ENCODE measurements at regions not wholly inside any gene's neighbourhood (a gene's known extent, or its start where the extent isn't known, plus 50 kb on each side); places are given as distances from the start of the nearest gene placed in this dataset.

DNA sequence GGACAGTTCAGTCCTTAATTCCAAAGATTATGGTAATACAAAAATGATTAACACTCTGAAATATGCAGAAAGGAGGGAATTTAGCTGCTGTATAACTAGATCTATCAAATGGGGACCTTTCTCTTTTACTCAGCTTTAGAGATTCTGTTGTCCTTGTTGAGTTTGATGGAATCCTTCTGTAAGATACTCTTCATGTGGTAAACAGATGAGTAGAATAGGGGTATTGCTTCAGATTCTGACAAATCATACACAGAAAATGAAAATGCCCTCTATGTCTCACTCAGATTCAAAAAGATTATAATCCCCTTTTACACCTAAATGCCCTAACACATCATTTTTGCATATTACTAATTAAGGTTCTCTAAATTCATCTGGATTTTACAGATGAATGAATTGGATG, 50.7 kb downstream of the ARHGAP35 start:
- DNase-seq (ENCODE audit: insufficient read length, low spot score) (no peak), FAIRE-seq (no peak)
- TF ChIP-seq POLR2A (IDR thresholded peaks at IDR 0.05; ENCODE audit: low read depth, low read length) = no peak

DNA sequence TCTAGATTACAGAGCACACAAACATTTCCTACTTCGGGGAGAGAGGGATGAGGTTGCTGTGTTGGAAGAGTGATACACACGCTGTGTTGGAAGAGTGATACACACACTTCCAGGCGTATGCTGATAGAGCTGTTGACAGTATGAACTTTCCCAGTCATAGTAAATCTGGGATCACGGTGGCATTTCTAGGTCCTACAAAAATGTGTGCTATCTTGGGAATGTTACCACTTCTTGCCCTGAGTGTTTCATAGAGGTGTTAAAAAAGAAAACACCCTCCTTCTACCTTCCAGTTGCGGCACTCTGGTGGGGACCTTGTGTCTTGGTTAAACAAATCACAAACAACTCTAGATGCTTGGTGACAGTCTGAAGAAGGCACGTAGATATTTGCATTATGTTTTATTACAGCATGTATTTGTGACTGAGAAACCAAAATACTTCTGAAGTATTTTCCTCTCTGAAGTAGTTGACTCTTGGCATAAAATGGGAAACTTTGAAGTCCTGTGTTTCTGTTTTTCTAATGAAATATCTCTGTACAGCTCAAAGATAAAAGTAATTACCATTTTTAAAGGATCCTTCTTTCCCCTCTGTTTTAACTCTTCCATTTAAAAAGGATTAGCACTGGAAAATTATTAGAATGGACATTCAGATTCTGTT, 52.5 kb downstream of the ARHGAP35 start:
- FAIRE-seq (peak; percentile 53), DNase-seq (ENCODE audit: insufficient read length, low spot score) (no peak)
- no peak for TF ChIP-seq POLR2A (IDR thresholded peaks at IDR 0.05; ENCODE audit: low read depth, low read length)

DNA sequence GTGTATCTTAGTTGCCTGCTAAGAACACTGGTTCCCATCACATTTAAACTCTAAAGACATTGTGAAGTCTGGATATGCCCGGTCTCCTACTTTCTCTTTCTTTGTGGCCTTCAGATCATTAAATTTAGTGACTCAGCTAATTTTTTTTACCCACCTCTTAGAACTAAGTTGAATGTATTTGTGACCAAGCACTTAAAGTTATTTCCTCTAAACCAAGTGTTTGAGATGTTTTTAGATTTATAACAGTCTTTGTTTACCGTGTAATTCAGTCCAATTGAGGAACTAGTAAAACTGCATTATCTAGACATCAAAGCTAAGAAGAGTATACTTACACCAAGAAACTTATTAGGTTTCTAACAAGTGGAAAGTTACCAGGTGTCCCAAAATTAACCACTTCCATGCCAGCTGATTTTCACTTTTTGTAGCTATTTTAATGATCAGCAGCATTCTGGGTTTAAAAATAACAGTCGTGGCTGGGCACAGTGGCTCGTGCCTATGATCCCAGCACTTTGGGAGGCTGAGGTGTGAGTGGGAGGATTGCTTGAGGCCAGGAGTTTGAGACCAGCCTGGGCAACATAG, 53.1 kb downstream of the ARHGAP35 start:
- peak; percentile 72 for FAIRE-seq
- DNase-seq (ENCODE audit: insufficient read length, low spot score) = no peak
- no peak for TF ChIP-seq POLR2A (IDR thresholded peaks at IDR 0.05; ENCODE audit: low read depth, low read length)

DNA sequence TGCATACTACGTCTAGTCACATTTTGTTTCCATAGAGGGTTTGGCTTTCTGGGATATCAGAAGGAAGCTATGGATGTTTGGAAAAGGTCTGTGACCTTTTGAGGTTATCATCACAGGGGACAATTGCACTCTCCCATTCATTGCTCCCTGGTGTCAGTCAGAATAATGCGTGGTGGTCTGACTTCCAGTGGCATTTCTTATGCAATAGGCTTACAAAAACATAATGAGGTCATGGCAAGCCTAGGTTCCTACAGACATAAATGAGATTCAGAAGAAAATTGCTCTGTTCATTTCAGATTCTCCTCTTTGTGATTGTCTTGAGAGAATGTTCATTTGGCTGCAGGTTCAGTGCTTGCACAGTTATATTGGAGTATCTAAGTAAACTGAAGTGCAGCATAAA, 54.6 kb downstream of the ARHGAP35 start:
- no peak for TF ChIP-seq POLR2A (IDR thresholded peaks at IDR 0.05; ENCODE audit: low read depth, low read length)
- DNase-seq (ENCODE audit: insufficient read length, low spot score) (no peak), FAIRE-seq (no peak)

DNA sequence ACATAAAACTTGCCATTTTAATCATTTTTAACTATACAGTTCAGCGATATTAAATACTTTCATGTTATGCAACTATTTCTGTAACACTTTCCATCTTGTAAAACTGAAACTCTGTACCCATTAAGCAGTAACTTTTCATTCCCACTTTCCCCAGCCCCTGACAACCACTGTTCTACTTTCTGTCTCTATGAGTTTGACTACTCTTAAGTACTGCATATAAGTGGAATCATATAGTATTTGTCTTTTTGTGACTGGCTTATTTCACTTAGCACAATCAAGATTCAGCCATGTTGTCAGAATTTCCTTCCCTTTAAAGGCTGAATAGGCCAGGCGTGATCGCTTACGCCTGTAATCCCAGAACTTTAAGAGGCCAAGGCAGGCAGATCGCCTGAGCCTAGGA, 56.2 kb downstream of the ARHGAP35 start:
- DNase-seq (ENCODE audit: insufficient read length, low spot score) = no peak
- TF ChIP-seq POLR2A (IDR thresholded peaks at IDR 0.05; ENCODE audit: low read depth, low read length) = no peak
- no peak for FAIRE-seq

GRCh38 chr19:46919324-46919723, 58.5 kb downstream of the ARHGAP35 start:
- TF ChIP-seq POLR2A (IDR thresholded peaks at IDR 0.05; ENCODE audit: low read depth, low read length) = no peak
- DNase-seq (ENCODE audit: insufficient read length, low spot score) (no peak), FAIRE-seq (peak; percentile 69)

DNA sequence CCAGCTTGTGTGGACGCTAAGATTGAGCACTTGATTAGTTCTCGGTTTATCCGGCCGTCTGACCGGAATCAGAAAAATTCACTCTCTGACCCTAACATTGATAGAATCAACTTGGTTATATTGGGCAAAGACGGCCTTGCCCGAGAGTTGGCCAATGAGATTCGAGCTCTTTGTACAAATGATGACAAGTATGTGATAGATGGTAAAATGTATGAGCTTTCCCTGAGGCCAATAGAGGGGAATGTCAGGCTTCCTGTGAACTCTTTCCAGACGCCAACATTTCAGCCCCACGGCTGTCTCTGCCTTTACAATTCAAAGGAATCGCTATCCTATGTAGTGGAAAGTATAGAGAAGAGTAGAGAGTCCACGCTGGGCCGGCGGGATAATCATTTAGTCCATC, 59.6 kb downstream of the ARHGAP35 start:
- no peak for TF ChIP-seq POLR2A (IDR thresholded peaks at IDR 0.05; ENCODE audit: low read depth, low read length)
- FAIRE-seq = no peak
- DNase-seq (ENCODE audit: insufficient read length, low spot score) = no peak

DNA sequence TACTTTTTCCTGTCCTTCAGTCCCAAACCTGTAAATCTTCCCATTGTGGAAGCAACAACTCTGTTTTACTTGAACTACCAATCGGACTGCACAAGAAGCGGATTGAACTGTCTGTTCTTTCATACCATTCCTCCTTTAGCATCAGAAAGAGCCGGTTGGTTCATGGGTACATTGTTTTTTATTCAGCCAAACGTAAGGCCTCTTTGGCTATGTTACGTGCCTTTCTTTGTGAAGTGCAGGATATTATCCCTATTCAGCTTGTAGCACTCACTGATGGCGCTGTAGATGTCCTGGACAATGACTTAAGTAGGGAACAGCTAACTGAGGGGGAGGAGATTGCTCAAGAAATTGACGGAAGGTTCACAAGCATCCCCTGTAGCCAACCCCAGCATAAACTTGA, 60.3 kb downstream of the ARHGAP35 start:
- no peak for TF ChIP-seq POLR2A (IDR thresholded peaks at IDR 0.05; ENCODE audit: low read depth, low read length)
- FAIRE-seq (no peak), DNase-seq (ENCODE audit: insufficient read length, low spot score) (no peak)

DNA sequence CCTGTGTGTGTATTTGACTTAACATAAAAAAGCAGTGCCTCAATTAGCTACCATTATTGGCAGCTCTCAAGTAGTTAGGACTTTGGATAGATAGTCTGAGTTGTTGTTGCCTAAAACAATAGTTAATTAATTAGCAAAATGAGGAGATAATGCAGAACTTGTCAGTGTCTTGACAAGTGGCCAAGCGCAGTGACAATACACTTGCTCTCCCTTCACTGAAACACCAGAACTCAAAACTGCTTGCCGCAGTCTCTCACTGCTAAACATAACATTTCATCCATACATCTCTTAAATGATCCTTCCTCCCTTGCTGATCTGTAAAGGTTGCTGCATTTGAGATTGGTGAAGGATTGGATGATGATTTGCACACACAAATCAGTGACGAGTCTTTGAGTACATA, 61.7 kb downstream of the ARHGAP35 start:
- no peak for FAIRE-seq
- DNase-seq (ENCODE audit: insufficient read length, low spot score) = no peak
- TF ChIP-seq POLR2A (IDR thresholded peaks at IDR 0.05; ENCODE audit: low read depth, low read length) = no peak

DNA sequence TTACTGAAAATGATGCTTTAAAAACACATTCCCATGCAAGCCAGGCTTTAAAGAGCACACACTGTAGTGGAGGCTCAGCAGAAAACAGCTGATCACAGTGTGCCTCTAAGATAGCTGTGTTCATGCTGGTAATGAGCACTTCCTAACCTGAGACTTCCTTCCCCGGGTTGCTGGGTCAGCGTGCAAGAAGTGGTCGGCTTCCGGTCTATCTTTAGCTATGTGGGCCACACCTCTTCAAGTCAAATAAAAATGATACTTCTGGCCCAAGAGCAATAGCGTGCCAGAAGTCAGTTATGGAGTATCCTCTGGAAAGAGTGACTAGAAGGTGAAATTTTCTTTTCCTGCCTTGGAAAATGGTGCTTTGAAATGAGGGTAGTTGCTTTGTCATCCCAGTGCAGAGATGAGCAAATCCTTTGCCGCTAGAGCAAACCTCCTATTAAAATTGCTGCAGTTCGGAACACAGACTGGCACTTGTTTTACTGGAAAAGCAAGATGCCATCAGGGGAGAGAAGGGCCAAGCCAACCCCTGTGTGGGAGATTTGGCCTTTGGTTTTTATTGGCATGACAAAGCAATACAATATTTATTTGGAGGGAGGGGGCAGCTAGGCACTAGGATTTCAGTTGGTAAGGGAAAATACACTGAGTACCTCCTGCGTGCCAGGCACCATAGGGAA, 64.2 kb downstream of the ARHGAP35 start:
- FAIRE-seq = no peak
- DNase-seq (ENCODE audit: insufficient read length, low spot score) = no peak
- no peak for TF ChIP-seq POLR2A (IDR thresholded peaks at IDR 0.05; ENCODE audit: low read depth, low read length)

- no peak for FAIRE-seq
Observed at GRCh38 chr19:46925548-46925950, 64.8 kb downstream of the ARHGAP35 start.

DNA sequence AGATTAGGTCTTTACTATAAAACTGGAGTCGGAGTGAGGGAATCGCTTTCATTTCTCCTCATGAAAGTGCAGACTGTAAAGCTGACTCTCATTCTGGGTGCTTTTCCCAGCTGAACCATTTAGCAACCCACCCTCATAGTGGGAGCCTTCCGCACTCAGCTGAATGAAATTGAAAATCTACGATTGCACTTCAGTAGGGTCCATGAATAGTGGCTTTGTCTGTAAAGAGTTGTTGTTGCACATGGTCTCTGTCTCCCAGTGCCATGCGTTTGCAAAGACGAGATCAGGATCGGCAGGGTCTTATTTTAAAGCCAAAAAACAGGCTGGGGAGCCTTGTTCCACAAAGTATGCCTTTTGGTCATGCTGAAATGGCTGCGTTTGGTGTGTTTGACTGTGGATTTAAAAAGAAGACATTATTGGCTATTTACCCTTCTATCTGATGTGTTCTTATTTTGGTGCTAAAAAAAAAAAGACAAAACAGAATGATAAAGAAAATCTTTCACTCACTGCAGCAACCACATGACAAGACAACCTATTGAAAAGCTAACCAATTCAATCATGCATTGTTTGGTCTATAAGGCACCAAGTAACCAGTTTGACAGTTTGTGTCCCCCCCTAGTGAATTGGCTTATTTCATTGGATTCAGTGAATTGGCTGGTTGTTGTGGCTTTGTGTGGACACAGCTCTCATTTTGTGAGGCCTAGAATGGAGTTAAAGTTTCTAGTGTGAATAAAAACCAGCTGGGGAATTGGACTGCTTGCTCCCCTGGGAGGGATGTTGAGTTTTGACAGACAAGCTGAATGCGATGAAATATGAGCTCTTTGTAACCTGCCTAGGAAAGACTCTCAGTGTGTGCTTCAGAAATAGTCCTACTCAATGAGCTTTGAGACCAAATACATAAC, 65.6 kb downstream of the ARHGAP35 start:
- DNase-seq (ENCODE audit: insufficient read length, low spot score) = no peak
- no peak for TF ChIP-seq POLR2A (IDR thresholded peaks at IDR 0.05; ENCODE audit: low read depth, low read length)
- FAIRE-seq = no peak

More at GRCh38 chr19:46925548-46925950, 64.8 kb downstream of the ARHGAP35 start:
- peak; percentile 11 for DNase-seq (ENCODE audit: insufficient read length, low spot score)
- no peak for TF ChIP-seq POLR2A (IDR thresholded peaks at IDR 0.05; ENCODE audit: low read depth, low read length)

DNA sequence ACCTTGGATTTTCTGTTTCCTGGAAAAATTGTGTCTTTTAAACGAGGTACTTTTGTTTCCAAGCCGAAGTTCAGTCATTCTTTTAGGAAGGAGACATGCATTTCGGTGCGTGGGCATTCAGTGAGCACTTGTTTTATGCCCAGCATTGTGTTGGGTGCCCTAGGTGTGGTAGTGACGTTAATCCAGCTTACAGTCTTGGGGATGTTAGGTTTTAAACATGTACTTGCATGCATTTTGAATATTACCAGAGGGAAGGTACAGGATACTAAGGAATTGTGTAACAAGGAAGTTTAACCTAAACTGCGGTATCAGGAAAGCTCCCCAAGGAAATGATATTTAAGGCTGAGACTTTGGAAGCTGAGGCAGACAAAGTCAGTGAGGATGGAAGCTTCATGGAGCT, 66.3 kb downstream of the ARHGAP35 start:
- no peak for TF ChIP-seq POLR2A (IDR thresholded peaks at IDR 0.05; ENCODE audit: low read depth, low read length)
- FAIRE-seq (no peak), DNase-seq (ENCODE audit: insufficient read length, low spot score) (no peak)

- DNase-seq (ENCODE audit: insufficient read length, low spot score) = no peak
- FAIRE-seq = no peak
- no peak for TF ChIP-seq POLR2A (IDR thresholded peaks at IDR 0.05; ENCODE audit: low read depth, low read length)
Observed at GRCh38 chr19:46927893-46928292, 67.1 kb downstream of the ARHGAP35 start.

Measured in H54 (cell line).